ENCODE measurements at regions not wholly inside any gene's neighbourhood (a gene's known extent, or its start where the extent isn't known, plus 50 kb on each side); places are given as distances from the start of the nearest gene placed in this dataset.

DNA sequence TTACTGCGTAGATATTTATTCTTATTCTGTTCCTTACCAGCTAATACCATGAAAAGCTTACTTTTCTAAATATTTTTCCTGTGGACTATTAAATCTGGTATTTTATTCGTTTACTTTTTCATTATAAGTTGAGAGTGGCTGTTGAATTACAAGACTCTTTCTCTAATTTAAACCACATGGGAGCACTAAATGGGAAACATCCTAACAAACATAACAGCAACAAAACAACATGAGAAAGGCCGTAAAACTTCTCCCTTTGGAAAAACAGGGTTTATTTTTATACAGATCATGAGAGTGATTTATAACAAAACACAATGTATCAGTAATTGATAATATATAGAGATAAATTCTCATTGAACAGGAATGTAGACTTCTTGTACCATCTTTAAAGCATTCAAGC lies 1592.1 kb downstream of the EFNB2 start (continued):
- TF ChIP-seq, protein P1, sequence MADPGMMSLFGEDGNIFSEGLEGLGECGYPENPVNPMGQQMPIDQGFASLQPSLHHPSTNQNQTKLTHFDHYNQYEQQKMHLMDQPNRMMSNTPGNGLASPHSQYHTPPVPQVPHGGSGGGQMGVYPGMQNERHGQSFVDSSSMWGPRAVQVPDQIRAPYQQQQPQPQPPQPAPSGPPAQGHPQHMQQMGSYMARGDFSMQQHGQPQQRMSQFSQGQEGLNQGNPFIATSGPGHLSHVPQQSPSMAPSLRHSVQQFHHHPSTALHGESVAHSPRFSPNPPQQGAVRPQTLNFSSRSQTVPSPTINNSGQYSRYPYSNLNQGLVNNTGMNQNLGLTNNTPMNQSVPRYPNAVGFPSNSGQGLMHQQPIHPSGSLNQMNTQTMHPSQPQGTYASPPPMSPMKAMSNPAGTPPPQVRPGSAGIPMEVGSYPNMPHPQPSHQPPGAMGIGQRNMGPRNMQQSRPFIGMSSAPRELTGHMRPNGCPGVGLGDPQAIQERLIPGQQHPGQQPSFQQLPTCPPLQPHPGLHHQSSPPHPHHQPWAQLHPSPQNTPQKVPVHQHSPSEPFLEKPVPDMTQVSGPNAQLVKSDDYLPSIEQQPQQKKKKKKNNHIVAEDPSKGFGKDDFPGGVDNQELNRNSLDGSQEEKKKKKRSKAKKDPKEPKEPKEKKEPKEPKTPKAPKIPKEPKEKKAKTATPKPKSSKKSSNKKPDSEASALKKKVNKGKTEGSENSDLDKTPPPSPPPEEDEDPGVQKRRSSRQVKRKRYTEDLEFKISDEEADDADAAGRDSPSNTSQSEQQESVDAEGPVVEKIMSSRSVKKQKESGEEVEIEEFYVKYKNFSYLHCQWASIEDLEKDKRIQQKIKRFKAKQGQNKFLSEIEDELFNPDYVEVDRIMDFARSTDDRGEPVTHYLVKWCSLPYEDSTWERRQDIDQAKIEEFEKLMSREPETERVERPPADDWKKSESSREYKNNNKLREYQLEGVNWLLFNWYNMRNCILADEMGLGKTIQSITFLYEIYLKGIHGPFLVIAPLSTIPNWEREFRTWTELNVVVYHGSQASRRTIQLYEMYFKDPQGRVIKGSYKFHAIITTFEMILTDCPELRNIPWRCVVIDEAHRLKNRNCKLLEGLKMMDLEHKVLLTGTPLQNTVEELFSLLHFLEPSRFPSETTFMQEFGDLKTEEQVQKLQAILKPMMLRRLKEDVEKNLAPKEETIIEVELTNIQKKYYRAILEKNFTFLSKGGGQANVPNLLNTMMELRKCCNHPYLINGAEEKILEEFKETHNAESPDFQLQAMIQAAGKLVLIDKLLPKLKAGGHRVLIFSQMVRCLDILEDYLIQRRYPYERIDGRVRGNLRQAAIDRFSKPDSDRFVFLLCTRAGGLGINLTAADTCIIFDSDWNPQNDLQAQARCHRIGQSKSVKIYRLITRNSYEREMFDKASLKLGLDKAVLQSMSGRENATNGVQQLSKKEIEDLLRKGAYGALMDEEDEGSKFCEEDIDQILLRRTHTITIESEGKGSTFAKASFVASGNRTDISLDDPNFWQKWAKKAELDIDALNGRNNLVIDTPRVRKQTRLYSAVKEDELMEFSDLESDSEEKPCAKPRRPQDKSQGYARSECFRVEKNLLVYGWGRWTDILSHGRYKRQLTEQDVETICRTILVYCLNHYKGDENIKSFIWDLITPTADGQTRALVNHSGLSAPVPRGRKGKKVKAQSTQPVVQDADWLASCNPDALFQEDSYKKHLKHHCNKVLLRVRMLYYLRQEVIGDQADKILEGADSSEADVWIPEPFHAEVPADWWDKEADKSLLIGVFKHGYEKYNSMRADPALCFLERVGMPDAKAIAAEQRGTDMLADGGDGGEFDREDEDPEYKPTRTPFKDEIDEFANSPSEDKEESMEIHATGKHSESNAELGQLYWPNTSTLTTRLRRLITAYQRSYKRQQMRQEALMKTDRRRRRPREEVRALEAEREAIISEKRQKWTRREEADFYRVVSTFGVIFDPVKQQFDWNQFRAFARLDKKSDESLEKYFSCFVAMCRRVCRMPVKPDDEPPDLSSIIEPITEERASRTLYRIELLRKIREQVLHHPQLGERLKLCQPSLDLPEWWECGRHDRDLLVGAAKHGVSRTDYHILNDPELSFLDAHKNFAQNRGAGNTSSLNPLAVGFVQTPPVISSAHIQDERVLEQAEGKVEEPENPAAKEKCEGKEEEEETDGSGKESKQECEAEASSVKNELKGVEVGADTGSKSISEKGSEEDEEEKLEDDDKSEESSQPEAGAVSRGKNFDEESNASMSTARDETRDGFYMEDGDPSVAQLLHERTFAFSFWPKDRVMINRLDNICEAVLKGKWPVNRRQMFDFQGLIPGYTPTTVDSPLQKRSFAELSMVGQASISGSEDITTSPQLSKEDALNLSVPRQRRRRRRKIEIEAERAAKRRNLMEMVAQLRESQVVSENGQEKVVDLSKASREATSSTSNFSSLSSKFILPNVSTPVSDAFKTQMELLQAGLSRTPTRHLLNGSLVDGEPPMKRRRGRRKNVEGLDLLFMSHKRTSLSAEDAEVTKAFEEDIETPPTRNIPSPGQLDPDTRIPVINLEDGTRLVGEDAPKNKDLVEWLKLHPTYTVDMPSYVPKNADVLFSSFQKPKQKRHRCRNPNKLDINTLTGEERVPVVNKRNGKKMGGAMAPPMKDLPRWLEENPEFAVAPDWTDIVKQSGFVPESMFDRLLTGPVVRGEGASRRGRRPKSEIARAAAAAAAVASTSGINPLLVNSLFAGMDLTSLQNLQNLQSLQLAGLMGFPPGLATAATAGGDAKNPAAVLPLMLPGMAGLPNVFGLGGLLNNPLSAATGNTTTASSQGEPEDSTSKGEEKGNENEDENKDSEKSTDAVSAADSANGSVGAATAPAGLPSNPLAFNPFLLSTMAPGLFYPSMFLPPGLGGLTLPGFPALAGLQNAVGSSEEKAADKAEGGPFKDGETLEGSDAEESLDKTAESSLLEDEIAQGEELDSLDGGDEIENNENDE (IDR thresholded peaks at IDR 0.05; ENCODE audit: insufficient replicate concordance, low read length) = no peak
- TF ChIP-seq RNF2 (IDR thresholded peaks at IDR 0.05; ENCODE audit: borderline replicate concordance, low read depth, low read length, missing control alignments, poor library complexity, severe bottlenecking) (no peak), NANOG (IDR thresholded peaks at IDR 0.05; ENCODE audit: insufficient read depth, low read depth, low read length, poor library complexity, severe bottlenecking) (no peak), ZNF274 (IDR thresholded peaks at IDR 0.05; ENCODE audit: borderline replicate concordance, extremely low read depth, low read length) (no peak)
